PC-9 (cell line): ENCODE measurements at regions not wholly inside any gene's neighbourhood (a gene's known extent, or its start where the extent isn't known, plus 50 kb on each side); places are given as distances from the start of the nearest gene placed in this dataset.
"Not testable (repeated sequence)": the region's sequence is repeated elsewhere in the genome, so short reads cannot be mapped to it uniquely, and the experiment has no call there.

Experiments
- BruUV-seq: library from RNA; stranded (reverse); fragments of 400-500 nt; replicated peaks from 2 replicates; lab custom pipeline; 2021; lab: Mats Ljungman, UMichigan
- CTCF ChIA-PET: fragments of 300-600 bp; sonication (Branson Sonifier 250); formaldehyde crosslinking; loops from one replicate; lab custom pipeline; 2022; ENCODE audit warnings: antibody characterized with exemption; lab: Charles Lee
- POLR2A ChIA-PET: fragments of 300-600 bp; sonication (Branson Sonifier 250); formaldehyde crosslinking; loops from one replicate; lab custom pipeline; 2022; ENCODE audit warnings: antibody characterized with exemption; ENCODE audit not compliant: unreplicated experiment; lab: Charles Lee
- DNase-seq, 2 experiments: peaks; one replicate each; pipeline versions ENCODE4 v3.0.0 to v3.0.0-alpha.2; 2015 to 2022; ENCODE audit warnings: mixed read lengths in 1 of 2
- H2AFZ ChIP-seq: fragments of 200-600 bp; sonication (generic); 2 replicates; pipeline ENCODE4 v1.8.1; 2017; ENCODE audit warnings: antibody characterized with exemption
- H3F3A ChIP-seq: fragments of 200-600 bp; sonication (generic); 2 replicates; pipeline ENCODE4 v1.8.1; 2017; ENCODE audit warnings: antibody characterized with exemption, mild to moderate bottlenecking, low read depth; ENCODE audit not compliant: insufficient read depth
- H3K27ac ChIP-seq: fragments of 200-600 bp; sonication (generic); 2 replicates; pipeline ENCODE4 v1.6.1; 2016; ENCODE audit warnings: mixed run types
- H3K27me3 ChIP-seq: fragments of 200-600 bp; sonication (generic); 2 replicates; pipeline ENCODE4 v1.6.1; 2016; ENCODE audit warnings: low read depth, mixed run types; ENCODE audit not compliant: insufficient read depth
- H3K36me3 ChIP-seq: fragments of 200-600 bp; sonication (generic); 2 replicates; pipeline ENCODE4 v1.6.1; 2016; ENCODE audit warnings: low read depth, mixed run types
- H3K4me1 ChIP-seq: fragments of 200-600 bp; sonication (generic); replicated peaks from 2 replicates; pipeline ENCODE4 v1.6.1; 2016; ENCODE audit warnings: mixed run types; ENCODE audit not compliant: insufficient read depth
- H3K4me2 ChIP-seq: fragments of 200-600 bp; sonication (generic); 2 replicates; pipeline ENCODE4 v1.6.1; 2017; ENCODE audit warnings: mixed run types
- H3K4me3 ChIP-seq: fragments of 200-600 bp; sonication (generic); 2 replicates; pipeline ENCODE4 v1.6.1; 2016; ENCODE audit warnings: mixed run types
- H3K79me2 ChIP-seq: fragments of 200-600 bp; sonication (generic); 2 replicates; pipeline ENCODE4 v1.6.1; 2017; ENCODE audit warnings: low read depth, mixed run types
- H3K9me2 ChIP-seq: fragments of 200-600 bp; sonication (generic); 2 replicates; pipeline ENCODE4 v1.8.1; 2017; ENCODE audit warnings: mild to moderate bottlenecking; ENCODE audit not compliant: insufficient read depth
- H3K9me3 ChIP-seq: fragments of 200-600 bp; sonication (generic); 2 replicates; pipeline ENCODE4 v1.8.1; 2016; ENCODE audit warnings: low read depth; ENCODE audit not compliant: insufficient read depth
- H4K20me1 ChIP-seq: fragments of 200-600 bp; sonication (generic); 2 replicates; pipeline ENCODE4 v1.8.1; 2017; ENCODE audit not compliant: insufficient read depth
- CTCF ChIP-seq: fragments of 200-600 bp; sonication (generic); conservative IDR thresholded peaks from 2 replicates; pipeline ENCODE4 v1.6.1; 2017; ENCODE audit warnings: mixed run types, antibody characterized with exemption, mild to moderate bottlenecking, moderate library complexity
- EZH2 ChIP-seq: fragments of 200-600 bp; sonication (generic); IDR thresholded peaks from 2 replicates; pipeline ENCODE4 v1.8.0; 2017; ENCODE audit warnings: antibody characterized with exemption, low read depth
- intact Hi-C: fragments of 100-400 bp; cut with micrococcal nuclease; formaldehyde crosslinking; loops from one replicate; pipeline ENCODE4 v1.10.0; 2022; ENCODE audit not compliant: unreplicated experiment

DNA sequence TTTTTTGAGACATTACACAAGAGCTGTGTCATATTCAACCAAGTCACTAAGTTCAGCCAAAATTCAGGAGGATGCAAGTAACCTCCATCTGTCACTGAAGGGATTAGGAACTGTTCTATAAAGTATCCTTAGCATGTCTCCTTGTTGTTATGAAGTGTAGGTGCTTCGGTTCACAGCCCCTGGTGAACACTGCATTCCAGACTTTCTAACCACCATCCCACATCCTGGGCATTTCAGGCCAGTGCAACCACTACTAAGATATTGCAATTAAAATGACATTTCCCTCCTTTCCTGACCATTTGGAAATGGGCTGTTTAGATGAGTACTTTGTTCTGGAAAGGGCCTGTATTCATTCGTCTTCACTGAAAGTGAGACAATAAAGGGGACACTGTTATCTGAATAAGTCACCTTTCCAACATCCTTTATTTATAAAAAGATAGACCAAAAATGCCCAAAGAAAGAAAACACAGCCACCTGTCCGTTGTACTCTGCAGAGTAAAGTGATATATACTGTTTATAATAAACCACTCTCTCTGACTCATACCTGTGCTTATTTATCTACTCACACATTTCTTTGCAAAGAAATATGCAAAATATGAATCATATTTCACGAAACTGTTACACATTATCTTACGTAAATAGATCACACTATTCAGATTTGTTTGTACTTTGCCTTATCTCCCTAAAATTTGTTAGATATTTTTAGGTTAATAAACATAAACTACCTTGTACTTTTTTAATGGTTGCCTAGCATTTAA is 861.9 kb downstream of the CDH18 start:
- Histone ChIP-seq H3K4me2 (no peak overlapping the region), H4K20me1 (no peaks in the 10 kb centered on the region), H3K79me2 (no peaks in the 10 kb centered on the region), H3K36me3 (no peaks in the 10 kb centered on the region), H3K4me1 (no peaks in the 10 kb centered on the region), H2AFZ (no peak overlapping the region), H3K9me3 (no peaks in the 10 kb centered on the region), H3F3A (no peaks in the 10 kb centered on the region), H3K9me2 (0 out of 2 replicates have a peak, but pooled peaks cover 6% of the 10 kb centered on the region), H3K27me3 (no peaks in the 10 kb centered on the region), H3K27ac (no peak overlapping the region), H3K4me3 (no peak overlapping the region)
- no TSS peak for BruUV-seq
- TF ChIP-seq CTCF (no peak), EZH2 (no peak)
- intact Hi-C loops, result loop anchor here (2.0 kb wide), 1 partner anchor 13 kb away; no protein-coding TSS in a partner anchor
- no peak for DNase-seq
- CTCF ChIA-PET, result no interaction called here
- POLR2A ChIA-PET, result no interaction called here

GRCh38 chr5:19140276-19140675 is 847.7 kb downstream of the CDH18 start:
- H3F3A ChIP-seq, result no peaks in the 10 kb centered on the region
- H3K4me3 ChIP-seq, result no peak overlapping the region
- no peak for TF ChIP-seq CTCF
- no peak for TF ChIP-seq EZH2
- no peaks in the 10 kb centered on the region; the same call in 1 of the 2 replicates for H4K20me1 ChIP-seq
- DNase-seq, result no peak
- H3K4me1 ChIP-seq, result no peaks in the 10 kb centered on the region
- POLR2A ChIA-PET, result no interaction called here
- no peak overlapping the region for H2AFZ ChIP-seq
- no peaks in the 10 kb centered on the region for H3K27me3 ChIP-seq
- H3K27ac ChIP-seq, result no peak overlapping the region
- BruUV-seq, result no TSS peak
- H3K9me3 ChIP-seq, result no peaks in the 10 kb centered on the region
- H3K79me2 ChIP-seq, result no peaks in the 10 kb centered on the region
- H3K36me3 ChIP-seq, result no peaks in the 10 kb centered on the region
- intact Hi-C loops, result no loop called here
- no peak overlapping the region for H3K4me2 ChIP-seq
- no peaks in the 10 kb centered on the region; the same call in 1 of the 2 replicates for H3K9me2 ChIP-seq
- CTCF ChIA-PET, result no interaction called here

- H3F3A ChIP-seq, POLR2A ChIA-PET, H3K27ac ChIP-seq: not testable (repeated sequence)
Observed at GRCh38 chr5:19141937-19142524, 846.0 kb downstream of the CDH18 start.

GRCh38 chr5:19142713-19143414 is 845.1 kb downstream of the CDH18 start:
- BruUV-seq, H2AFZ ChIP-seq, H3F3A ChIP-seq, H4K20me1 ChIP-seq, H3K4me3 ChIP-seq, H3K9me2 ChIP-seq, H3K27me3 ChIP-seq, H3K4me1 ChIP-seq, DNase-seq, H3K36me3 ChIP-seq, H3K27ac ChIP-seq, CTCF ChIA-PET, POLR2A ChIA-PET, H3K4me2 ChIP-seq, H3K79me2 ChIP-seq, intact Hi-C loops, H3K9me3 ChIP-seq: not testable (repeated sequence)

More at GRCh38 chr5:19141937-19142524, 846.0 kb downstream of the CDH18 start:
- H3K4me2 ChIP-seq, CTCF ChIA-PET, H3K9me3 ChIP-seq, H3K9me2 ChIP-seq, H3K79me2 ChIP-seq, H2AFZ ChIP-seq, H3K27me3 ChIP-seq, intact Hi-C loops, H3K36me3 ChIP-seq, H4K20me1 ChIP-seq, DNase-seq, BruUV-seq, H3K4me3 ChIP-seq, H3K4me1 ChIP-seq: not testable (repeated sequence)
